Right cardiac atrium (tissue), 5 donors: ENCODE measurements at regions not wholly inside any gene's neighbourhood (a gene's known extent, or its start where the extent isn't known, plus 50 kb on each side); places are given as distances from the start of the nearest gene placed in this dataset.

Source experiments
- ATAC-seq, 2 donors: fragments of 200-7000 bp; cut with Tn5 transposase; one replicate each; pipeline versions ENCODE4 v1.8.0 to v1.9.1; 2020; ENCODE audit warnings: moderate library complexity in 2 of 2, mild to moderate bottlenecking in 1 of 2
- DNase-seq, 3 donors: peaks; one replicate each; pipeline ENCODE4 v3.0.0-alpha.2; 2020
- H3K27ac ChIP-seq: one replicate; pipeline ENCODE4 v1.5.1; 2013; ENCODE audit warnings: mild to moderate bottlenecking, low read length, control low read depth, moderate library complexity
- H3K27me3 ChIP-seq: one replicate; pipeline ENCODE4 v1.6.1; 2013; ENCODE audit not compliant: control insufficient read depth, insufficient read depth
- H3K4me1 ChIP-seq: one replicate; pipeline ENCODE4 v1.6.1; 2013; ENCODE audit warnings: low read length; ENCODE audit not compliant: control insufficient read depth, insufficient read depth
- H3K4me3 ChIP-seq: one replicate; pipeline ENCODE4 v1.5.1; 2013; ENCODE audit warnings: low read length, control low read depth
- H3K9me3 ChIP-seq: one replicate; pipeline ENCODE4 v1.6.1; 2013; ENCODE audit warnings: low read length; ENCODE audit not compliant: control insufficient read depth
- whole genome bisulfite sequencing: extraction: QIAGEN DNeasy Blood & Tissue Kit; methylation state at CpG from one replicate; pipeline ENCODE4 v1.1.7; 2013; 5-methylcytosine and 5-hydroxymethylcytosine counted together
- intact Hi-C, 4 donors: fragments of 100-400 bp; cut with DNase I; formaldehyde crosslinking; loops; one replicate each; pipeline versions ENCODE4 v1.11.0 to v1.14.0; 2022 to 2023
- donor health status: healthy with polysubstance abuse.
- donor health status: DM: no; HTN: yes; CAD: no.
- donor health status: DM: no; HTN: no; CAD: no.
- donor health status: DM: no; HTN: yes; CAD: no; lungs with severe emphysema.
- donor health status: DM: yes; HTN: yes; CAD: no.

GRCh38 chr11:29352273-29352795, 664.5 kb downstream of the KCNA4 start:
- no peaks in the 10 kb centered on the region for H3K4me1 ChIP-seq
- intact Hi-C loops: no loop called here
- no peaks in the 10 kb centered on the region for H3K9me3 ChIP-seq
- no peaks in the 10 kb centered on the region for H3K27me3 ChIP-seq
- DNase-seq (no peak), ATAC-seq (no peak)
- H3K27ac ChIP-seq: no peak overlapping the region
- H3K4me3 ChIP-seq: no peak overlapping the region
- WGBS: 75% methylated on average over 3 of the region's 3 CpGs

GRCh38 chr11:29351301-29351873, 665.4 kb downstream of the KCNA4 start:
- H3K4me1 ChIP-seq: no peaks in the 10 kb centered on the region
- ATAC-seq (no peak), DNase-seq (no peak)
- intact Hi-C loops: no loop called here
- no peak overlapping the region for H3K27ac ChIP-seq
- WGBS: 36% methylated on average over 1 of the region's 1 CpG
- no peaks in the 10 kb centered on the region for H3K27me3 ChIP-seq
- no peak overlapping the region for H3K4me3 ChIP-seq
- no peaks in the 10 kb centered on the region for H3K9me3 ChIP-seq

- ATAC-seq (peak in 1 of 2 donors; percentile 76), DNase-seq (peak; percentile 37 to 79 (median 78))
- no peaks in the 10 kb centered on the region for H3K27me3 ChIP-seq
- intact Hi-C loops: no loop called here
- no peak overlapping the region for H3K4me3 ChIP-seq
- H3K27ac ChIP-seq: no peak overlapping the region
- 27% methylated on average over 8 of the region's 8 CpGs for WGBS
- no peaks in the 10 kb centered on the region for H3K4me1 ChIP-seq
- no peaks in the 10 kb centered on the region for H3K9me3 ChIP-seq
Observed at GRCh38 chr11:29343465-29344333, 673.1 kb downstream of the KCNA4 start.

GRCh38 chr11:29336727-29337575, 679.9 kb downstream of the KCNA4 start:
- intact Hi-C loops: loop anchor here in 3 of 4 donors (10.0 kb wide), 2 partner anchors 1632 to 1642 kb away; partner anchors contain the start of gene BDNF (in 1 of the 3)
- Histone ChIP-seq H3K9me3 (no peaks in the 10 kb centered on the region), H3K4me3 (no peak overlapping the region), H3K27ac (no peak overlapping the region), H3K4me1 (no peaks in the 10 kb centered on the region), H3K27me3 (no peaks in the 10 kb centered on the region)
- DNase-seq (no peak), ATAC-seq (no peak)
- WGBS: 50% methylated on average over 8 of the region's 8 CpGs

GRCh38 chr11:29334776-29335130, 682.1 kb downstream of the KCNA4 start:
- H3K9me3 ChIP-seq: no peaks in the 10 kb centered on the region
- intact Hi-C loops: loop anchor here in 3 of 4 donors (10.0 kb wide), 2 partner anchors 1630 to 1640 kb away; partner anchors contain the start of gene BDNF (in 1 of the 3)
- DNase-seq (no peak), ATAC-seq (no peak)
- 24% methylated on average over 1 of the region's 1 CpG for WGBS
- no peak overlapping the region for H3K4me3 ChIP-seq
- no peaks in the 10 kb centered on the region for H3K27me3 ChIP-seq
- H3K27ac ChIP-seq: no peak overlapping the region
- no peaks in the 10 kb centered on the region for H3K4me1 ChIP-seq

GRCh38 chr11:29333993-29334775, 682.6 kb downstream of the KCNA4 start:
- DNase-seq: no peak
- intact Hi-C loops: loop anchor here in 3 of 4 donors (10.0 kb wide), 2 partner anchors 1629 to 1639 kb away; partner anchors contain the start of gene BDNF (in 1 of the 3)
- Histone ChIP-seq H3K9me3 (no peaks in the 10 kb centered on the region), H3K27ac (no peak overlapping the region), H3K4me1 (no peaks in the 10 kb centered on the region), H3K27me3 (no peaks in the 10 kb centered on the region), H3K4me3 (no peak overlapping the region)
- 34% methylated on average over 5 of the region's 5 CpGs for WGBS
- no peak for ATAC-seq

- H3K4me1 ChIP-seq: no peaks in the 10 kb centered on the region
- ATAC-seq (no peak), DNase-seq (no peak)
- no peak overlapping the region for H3K27ac ChIP-seq
- no peak overlapping the region for H3K4me3 ChIP-seq
- intact Hi-C loops: loop anchor here in 3 of 4 donors (10.0 kb wide), 2 partner anchors 1627 to 1637 kb away; partner anchors contain the start of gene BDNF (in 1 of the 3)
- WGBS: 78% methylated on average over 3 of the region's 3 CpGs
- H3K27me3 ChIP-seq: no peaks in the 10 kb centered on the region
- H3K9me3 ChIP-seq: no peaks in the 10 kb centered on the region
Observed at GRCh38 chr11:29331451-29332010, 685.3 kb downstream of the KCNA4 start.

- H3K27ac ChIP-seq: no peak overlapping the region
- no peaks in the 10 kb centered on the region for H3K9me3 ChIP-seq
- no peak overlapping the region for H3K4me3 ChIP-seq
- WGBS: 41% methylated on average over 4 of the region's 4 CpGs
- no peaks in the 10 kb centered on the region for H3K4me1 ChIP-seq
- no peaks in the 10 kb centered on the region for H3K27me3 ChIP-seq
- intact Hi-C loops: no loop called here
- DNase-seq (no peak), ATAC-seq (no peak)
Observed at GRCh38 chr11:29328961-29329441, 687.8 kb downstream of the KCNA4 start.

GRCh38 chr11:29327891-29328290, 688.9 kb downstream of the KCNA4 start:
- 81% methylated on average over 4 of the region's 4 CpGs for WGBS
- ATAC-seq: no peak
- no peaks in the 10 kb centered on the region for H3K27me3 ChIP-seq
- H3K4me1 ChIP-seq: no peaks in the 10 kb centered on the region
- H3K9me3 ChIP-seq: no peaks in the 10 kb centered on the region
- no peak overlapping the region for H3K27ac ChIP-seq
- no peak for DNase-seq
- intact Hi-C loops: no loop called here
- no peak overlapping the region for H3K4me3 ChIP-seq

- 94% methylated on average over 3 of the region's 3 CpGs for WGBS
- Histone ChIP-seq H3K4me1 (no peaks in the 10 kb centered on the region), H3K27ac (no peak overlapping the region), H3K27me3 (no peaks in the 10 kb centered on the region), H3K4me3 (no peak overlapping the region), H3K9me3 (no peaks in the 10 kb centered on the region)
- intact Hi-C loops: no loop called here
- no peak for ATAC-seq
- DNase-seq: no peak
Observed at GRCh38 chr11:29326757-29327156, 690.1 kb downstream of the KCNA4 start.
